ENCODE measurements at regions not wholly inside any gene's neighbourhood (a gene's known extent, or its start where the extent isn't known, plus 50 kb on each side); places are given as distances from the start of the nearest gene placed in this dataset.

- no peak overlapping the region for H3K4me3 ChIP-seq (ENCODE audit: low read depth, low read length, poor library complexity, severe bottlenecking)
- no peaks in the 10 kb centered on the region for H3F3A ChIP-seq (ENCODE audit: insufficient read depth, low read length)
- H3K27me3 ChIP-seq (ENCODE audit: insufficient read depth, low read length), result no peaks in the 10 kb centered on the region
- TF ChIP-seq CTCF (IDR thresholded peaks at IDR 0.05; ENCODE audit: low read length), result no peak
- TF ChIP-seq EZH2 (IDR thresholded peaks at IDR 0.05; ENCODE audit: borderline replicate concordance, low read length), result no peak
- H3K9me2 ChIP-seq (ENCODE audit: low read depth, low read length), result no peaks in the 10 kb centered on the region
- no peak overlapping the region for H3K27ac ChIP-seq (ENCODE audit: low read depth, low read length, poor library complexity, severe bottlenecking)
- no peaks in the 10 kb centered on the region for H3K36me3 ChIP-seq (ENCODE audit: insufficient read depth, low read length)
- no peak overlapping the region for H3K9ac ChIP-seq (ENCODE audit: low read length)
- no peaks in the 10 kb centered on the region for H3K4me1 ChIP-seq (ENCODE audit: insufficient read depth, low read length, severe bottlenecking)
- H3K79me2 ChIP-seq (ENCODE audit: insufficient read depth, low read length), result no peaks in the 10 kb centered on the region
- H2AFZ ChIP-seq (ENCODE audit: low read length), result no peak overlapping the region
- no peak overlapping the region for H3K4me2 ChIP-seq (ENCODE audit: low read length)
- H4K20me1 ChIP-seq (ENCODE audit: insufficient read depth, low read length), result no peaks in the 10 kb centered on the region
- no peaks in the 10 kb centered on the region for H3K9me3 ChIP-seq (ENCODE audit: low read length)
Observed at GRCh38 chr5:57986761-57987341, 473.0 kb downstream of the PLK2 start.

GRCh38 chr5:57983426-57983825 is 476.5 kb downstream of the PLK2 start:
- Histone ChIP-seq H4K20me1 (ENCODE audit: insufficient read depth, low read length) (no peaks in the 10 kb centered on the region), H3K9me2 (ENCODE audit: low read depth, low read length) (no peaks in the 10 kb centered on the region), H2AFZ (ENCODE audit: low read length) (no peak overlapping the region), H3K27me3 (ENCODE audit: insufficient read depth, low read length) (no peaks in the 10 kb centered on the region), H3K27ac (ENCODE audit: low read depth, low read length, poor library complexity, severe bottlenecking) (no peak overlapping the region), H3K4me3 (ENCODE audit: low read depth, low read length, poor library complexity, severe bottlenecking) (no peak overlapping the region), H3K9me3 (ENCODE audit: low read length) (no peaks in the 10 kb centered on the region), H3K36me3 (ENCODE audit: insufficient read depth, low read length) (no peaks in the 10 kb centered on the region), H3K4me1 (ENCODE audit: insufficient read depth, low read length, severe bottlenecking) (no peaks in the 10 kb centered on the region), H3K9ac (ENCODE audit: low read length) (no peak overlapping the region), H3K79me2 (ENCODE audit: insufficient read depth, low read length) (no peaks in the 10 kb centered on the region), H3F3A (ENCODE audit: insufficient read depth, low read length) (no peaks in the 10 kb centered on the region), H3K4me2 (ENCODE audit: low read length) (no peak overlapping the region)
- TF ChIP-seq EZH2 (IDR thresholded peaks at IDR 0.05; ENCODE audit: borderline replicate concordance, low read length), result no peak
- no peak for TF ChIP-seq CTCF (IDR thresholded peaks at IDR 0.05; ENCODE audit: low read length)

GRCh38 chr5:57979671-57980070 is 480.2 kb downstream of the PLK2 start:
- no peaks in the 10 kb centered on the region for H3F3A ChIP-seq (ENCODE audit: insufficient read depth, low read length)

More at GRCh38 chr5:57979671-57980070, 480.2 kb downstream of the PLK2 start:
- Histone ChIP-seq H3K79me2 (ENCODE audit: insufficient read depth, low read length) (no peaks in the 10 kb centered on the region), H3K9me3 (ENCODE audit: low read length) (no peaks in the 10 kb centered on the region), H3K4me1 (ENCODE audit: insufficient read depth, low read length, severe bottlenecking) (no peaks in the 10 kb centered on the region), H3K9me2 (ENCODE audit: low read depth, low read length) (no peaks in the 10 kb centered on the region), H3K9ac (ENCODE audit: low read length) (no peak overlapping the region), H3K27me3 (ENCODE audit: insufficient read depth, low read length) (no peaks in the 10 kb centered on the region), H3K4me3 (ENCODE audit: low read depth, low read length, poor library complexity, severe bottlenecking) (no peak overlapping the region), H3K4me2 (ENCODE audit: low read length) (no peak overlapping the region), H4K20me1 (ENCODE audit: insufficient read depth, low read length) (no peaks in the 10 kb centered on the region), H3K27ac (ENCODE audit: low read depth, low read length, poor library complexity, severe bottlenecking) (no peak overlapping the region), H2AFZ (ENCODE audit: low read length) (no peak overlapping the region), H3K36me3 (ENCODE audit: insufficient read depth, low read length) (no peaks in the 10 kb centered on the region)
- TF ChIP-seq EZH2 (IDR thresholded peaks at IDR 0.05; ENCODE audit: borderline replicate concordance, low read length) (no peak), CTCF (IDR thresholded peaks at IDR 0.05; ENCODE audit: low read length) (no peak)
